Iris pigment epithelial cell (primary cell): ENCODE measurements at regions not wholly inside any gene's neighbourhood (a gene's known extent, or its start where the extent isn't known, plus 50 kb on each side); places are given as distances from the start of the nearest gene placed in this dataset.

Experiments
- DNase-seq: peaks from one replicate; pipeline ENCODE4 v3.0.0-alpha.2; 2011; ENCODE audit warnings: low read depth

- DNase-seq: no peak
These were observed 55.5 kb upstream of the ST6GAL2 start for GRCh38 chr2:106941372-106941993.

GRCh38 chr2:106943468-106944200 is 57.7 kb upstream of the ST6GAL2 start:
- DNase-seq: no peak

GRCh38 chr2:106944215-106944614 is 58.2 kb upstream of the ST6GAL2 start:
- DNase-seq: peak; percentile 88

GRCh38 chr2:106948540-106948939 is 62.6 kb upstream of the ST6GAL2 start:
- DNase-seq: no peak

- peak; percentile 70 for DNase-seq
These were observed 67.3 kb upstream of the ST6GAL2 start for GRCh38 chr2:106953236-106953635.

- no peak for DNase-seq
These were observed 67.8 kb upstream of the ST6GAL2 start for GRCh38 chr2:106953779-106954178.

DNA sequence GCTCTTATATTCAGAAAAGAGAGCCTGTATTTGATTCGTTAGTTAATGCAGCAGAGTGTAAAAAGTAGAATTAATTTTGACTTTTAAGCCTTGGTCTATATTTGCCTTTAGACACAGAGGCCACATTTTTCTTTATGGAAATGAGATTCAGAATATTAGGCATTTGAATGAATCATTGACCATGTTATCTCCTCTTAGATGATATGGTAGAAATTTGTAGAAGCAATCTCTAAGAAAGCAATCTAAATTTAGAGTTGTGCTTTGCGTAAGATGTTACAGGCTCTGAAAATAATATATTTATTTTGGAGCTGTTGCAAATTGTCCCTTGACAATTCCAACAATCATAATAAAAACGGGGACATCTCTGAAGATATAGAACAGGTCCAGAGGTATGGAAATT is 68.3 kb upstream of the ST6GAL2 start:
- no peak for DNase-seq

GRCh38 chr2:106956416-106956815 is 70.4 kb upstream of the ST6GAL2 start:
- peak; percentile 63 for DNase-seq

DNA sequence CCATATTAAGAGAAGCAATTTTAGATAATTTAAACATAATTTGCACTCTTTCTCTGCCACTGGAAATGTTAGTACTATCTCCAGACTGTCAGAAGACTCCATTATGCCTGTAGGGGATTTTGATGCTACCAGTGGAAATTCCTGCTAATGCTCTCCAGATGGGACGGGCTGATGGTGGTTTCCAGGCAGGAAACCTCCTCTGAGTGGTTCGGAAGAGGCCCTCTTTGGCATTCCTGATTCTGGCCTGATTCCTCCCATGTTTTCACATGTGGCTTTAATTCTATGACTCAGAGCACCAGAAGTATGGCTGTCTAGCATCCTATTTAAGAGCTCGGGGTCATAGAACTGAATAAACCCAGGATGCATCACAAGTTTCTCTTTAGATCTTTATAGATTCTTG is 70.9 kb upstream of the ST6GAL2 start:
- peak; percentile 98 for DNase-seq

DNA sequence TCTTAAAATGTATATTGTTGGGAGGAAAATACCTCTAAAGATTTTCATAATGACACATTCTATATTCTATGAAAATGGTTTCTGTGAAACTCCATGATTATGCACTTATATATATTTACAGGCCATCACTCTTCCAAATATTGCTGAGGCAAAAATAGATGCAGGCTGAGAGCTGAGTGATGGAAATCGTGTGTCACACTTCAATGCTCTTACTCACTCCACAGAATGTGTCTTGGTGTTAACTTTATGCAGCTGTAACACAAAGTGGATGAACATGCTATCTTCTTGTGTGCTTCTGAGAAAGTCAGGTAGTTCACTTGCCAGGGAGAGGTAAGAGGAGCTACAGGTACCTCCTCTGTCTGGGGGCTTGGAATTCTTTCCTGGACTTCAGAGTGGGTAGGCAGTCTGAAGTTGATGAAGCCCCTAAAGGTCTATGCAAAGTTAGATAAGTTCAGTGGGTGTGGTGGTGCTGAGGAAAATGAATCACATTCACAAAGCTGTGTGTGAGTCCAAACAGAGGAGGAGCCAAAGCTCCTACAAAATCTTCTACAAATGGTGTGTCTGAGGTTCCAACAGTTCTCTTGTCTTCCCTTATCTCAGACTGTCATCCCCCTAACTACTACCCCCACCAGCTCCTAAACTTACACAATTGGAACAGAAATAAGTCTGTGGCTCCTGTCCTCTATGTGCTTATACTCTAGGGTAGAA is 74.2 kb upstream of the ST6GAL2 start:
- DNase-seq: no peak

GRCh38 chr2:106960683-106961161 is 74.8 kb upstream of the ST6GAL2 start:
- peak; percentile 74 for DNase-seq

DNA sequence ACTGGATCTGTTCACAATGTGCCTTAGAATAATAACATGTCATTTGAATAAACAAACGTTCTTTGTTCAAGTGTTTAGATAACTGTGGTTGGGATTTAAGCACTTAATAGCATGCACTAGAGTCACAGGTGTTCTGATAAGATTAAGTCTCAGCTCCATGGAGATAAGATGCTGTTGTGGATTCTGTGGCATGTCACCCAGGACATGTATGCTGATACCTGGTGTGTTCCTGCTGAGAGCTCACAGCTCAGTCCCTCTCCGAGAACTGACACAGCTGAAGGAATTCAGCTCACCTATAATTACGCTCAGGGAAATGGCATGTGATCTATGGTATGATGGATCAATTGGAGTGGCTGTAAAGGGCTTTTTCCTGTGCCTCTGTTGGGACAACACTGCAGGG is 75.4 kb upstream of the ST6GAL2 start:
- DNase-seq: no peak

DNA sequence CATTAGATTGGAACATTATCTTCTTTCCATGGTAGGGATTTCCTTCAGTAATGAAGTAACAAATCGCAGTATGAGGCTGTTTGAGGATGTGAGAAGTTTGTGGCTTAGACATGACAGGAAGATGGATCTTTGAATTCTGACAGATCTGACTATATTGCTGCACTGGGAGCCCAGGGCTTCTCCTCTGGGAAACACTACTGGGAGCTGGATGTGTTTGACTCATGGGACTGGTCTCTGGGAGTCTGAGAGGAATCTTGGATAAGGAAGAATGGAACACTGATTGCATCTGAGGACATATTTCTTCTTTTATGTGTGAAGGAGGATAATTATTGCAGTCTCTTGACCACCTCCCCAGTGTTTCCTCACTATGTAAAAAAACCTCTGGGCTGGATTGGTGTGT is 77.2 kb upstream of the ST6GAL2 start:
- DNase-seq: no peak

DNA sequence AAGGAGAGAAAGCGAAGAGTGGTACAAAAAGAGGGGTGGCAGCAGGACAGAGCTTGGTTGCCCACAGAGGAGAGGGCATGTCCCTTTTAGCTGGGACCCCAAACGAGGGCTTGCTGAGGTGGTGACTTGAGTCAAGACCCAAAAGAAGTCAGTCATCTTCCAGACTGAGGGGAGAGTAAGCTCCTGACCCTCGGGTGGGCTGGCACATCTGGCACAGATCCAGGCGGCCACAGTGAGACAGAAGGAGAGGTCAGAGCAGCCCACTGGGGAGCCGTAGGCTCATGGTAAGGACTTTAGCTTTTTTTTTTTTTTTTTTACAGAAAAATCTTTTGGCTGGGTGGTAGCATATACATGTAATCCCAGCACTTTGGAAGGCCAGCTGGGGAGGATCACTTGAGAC is 77.9 kb upstream of the ST6GAL2 start:
- no peak for DNase-seq

DNA sequence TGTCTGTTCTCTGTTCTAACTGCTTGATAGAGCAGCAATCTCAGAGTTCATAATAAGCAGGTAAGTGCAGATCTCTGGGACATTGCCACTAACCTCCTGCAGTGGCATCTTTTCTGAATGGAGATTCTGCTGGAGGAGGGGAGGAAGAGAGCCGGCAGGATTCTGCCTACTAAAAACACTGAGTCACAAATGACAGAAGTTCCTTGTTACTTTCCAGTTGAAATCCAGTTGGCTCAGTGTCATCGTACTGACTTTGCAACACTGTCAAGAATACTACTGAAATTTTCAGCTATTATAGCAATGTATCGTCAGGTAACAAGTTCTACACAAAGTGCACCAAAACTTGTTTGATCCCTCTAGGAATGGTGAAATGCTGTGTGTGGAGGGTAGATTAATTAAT is 79.6 kb upstream of the ST6GAL2 start:
- DNase-seq: no peak

DNA sequence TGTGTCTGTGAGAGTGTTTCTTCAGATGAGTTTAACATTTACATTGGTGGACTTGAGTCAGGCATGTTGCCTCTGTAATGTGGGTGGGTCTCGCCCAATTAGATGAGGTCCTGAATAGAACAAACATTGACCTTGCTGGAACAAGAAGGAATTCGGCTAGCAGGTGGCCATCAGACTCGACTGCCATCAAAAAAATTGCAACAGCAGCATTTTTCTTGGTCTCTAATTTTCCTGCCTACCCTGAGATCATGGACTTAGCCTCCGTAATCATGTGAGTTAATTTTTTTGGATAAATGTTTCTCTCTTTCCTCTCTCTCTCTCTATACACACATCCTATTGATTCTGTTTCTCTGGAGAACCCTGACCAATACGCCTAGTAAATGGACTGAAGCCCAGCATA is 83.8 kb upstream of the ST6GAL2 start:
- no peak for DNase-seq

DNA sequence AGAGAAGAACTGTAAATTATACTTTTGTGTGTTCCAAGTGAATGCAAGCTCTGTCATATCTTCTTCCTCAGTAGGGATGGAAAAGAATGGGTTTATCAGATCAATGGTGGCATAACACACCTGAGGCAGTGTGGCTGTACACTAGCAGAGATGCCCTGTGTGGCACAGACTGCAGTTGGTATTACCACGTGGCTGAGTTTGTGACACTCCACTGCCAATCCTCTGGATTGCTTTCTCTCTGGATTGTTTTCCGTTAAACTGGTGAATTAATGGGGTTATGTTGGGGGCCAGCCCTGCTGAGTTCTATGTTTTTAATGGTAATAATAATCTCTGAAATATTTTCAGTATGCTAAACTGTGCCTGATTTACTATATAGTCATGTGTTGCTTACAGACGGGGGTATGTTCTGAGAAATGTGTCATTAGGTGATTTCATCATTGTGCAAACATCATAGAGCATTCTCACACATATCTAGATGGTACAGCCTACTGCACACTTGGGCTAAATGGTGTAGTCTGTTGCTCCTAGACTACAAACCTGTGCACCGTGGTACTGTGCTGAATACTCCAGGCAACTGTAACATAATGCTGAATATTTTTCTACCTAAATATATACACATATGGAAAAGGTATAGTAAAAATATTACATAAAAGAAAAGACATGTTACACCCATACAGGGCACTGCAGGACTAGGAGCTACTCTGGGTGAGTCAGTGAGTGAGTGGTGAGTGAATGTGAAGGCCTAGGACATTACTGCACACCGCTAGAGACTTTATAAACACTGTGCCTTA is 84.7 kb upstream of the ST6GAL2 start:
- peak; percentile 86 for DNase-seq

DNA sequence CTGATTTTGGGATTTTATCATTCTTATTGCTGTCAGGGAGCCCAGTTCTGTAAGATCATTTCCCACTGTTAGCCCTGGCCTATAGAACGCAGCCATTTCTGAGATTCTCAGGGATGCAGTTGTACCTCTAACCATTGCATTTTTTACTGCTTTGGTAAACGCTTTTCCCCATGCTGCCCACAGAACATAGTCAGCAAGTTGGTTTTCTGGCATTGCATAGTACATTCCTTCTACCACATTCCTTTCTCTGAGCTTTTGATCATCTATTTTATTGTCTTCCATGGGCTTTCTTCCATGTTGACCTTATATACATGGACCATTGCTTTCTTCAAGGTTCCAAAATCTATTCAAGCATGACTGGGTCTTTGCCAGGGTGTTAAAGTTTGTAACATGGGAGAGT is 86.8 kb upstream of the ST6GAL2 start:
- peak; percentile 46 for DNase-seq

DNA sequence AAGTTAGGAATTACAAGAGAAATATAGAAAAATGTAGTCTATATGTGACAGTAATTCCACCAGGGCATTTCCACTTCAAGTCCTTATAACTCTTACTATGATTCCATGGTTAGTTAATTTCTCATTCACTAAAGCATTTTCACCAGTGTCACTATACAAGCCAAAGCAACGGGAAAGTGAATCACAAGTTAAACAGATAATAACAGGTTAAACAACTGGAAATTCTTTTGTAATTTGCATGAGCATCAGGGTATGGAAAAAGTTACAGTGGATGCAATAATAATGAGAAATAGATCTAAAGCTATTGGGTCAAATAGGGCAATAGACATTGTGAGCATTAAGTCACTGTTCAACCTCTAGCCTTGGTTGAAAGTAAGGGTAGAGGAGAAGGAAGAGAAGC is 88.9 kb upstream of the ST6GAL2 start:
- no peak for DNase-seq

DNA sequence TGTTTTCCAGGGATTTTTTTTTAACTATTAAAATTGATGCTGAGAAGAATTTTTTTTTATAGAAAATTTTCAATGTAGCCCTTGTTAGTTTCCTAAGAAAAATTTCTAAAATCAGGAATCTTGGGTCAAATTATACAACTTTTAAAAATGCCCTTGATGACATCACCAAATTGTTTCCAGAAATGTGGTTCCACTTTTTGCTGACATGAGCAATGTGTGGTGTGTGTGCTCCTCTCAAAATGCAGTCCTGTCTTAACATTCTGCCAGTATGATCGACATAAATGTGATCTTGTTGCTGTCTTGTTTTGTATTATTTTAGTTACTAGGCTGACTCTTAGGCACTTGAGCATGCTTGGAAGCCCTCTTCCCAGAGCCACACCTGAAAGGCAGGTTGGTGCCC is 89.7 kb upstream of the ST6GAL2 start:
- DNase-seq: no peak

DNA sequence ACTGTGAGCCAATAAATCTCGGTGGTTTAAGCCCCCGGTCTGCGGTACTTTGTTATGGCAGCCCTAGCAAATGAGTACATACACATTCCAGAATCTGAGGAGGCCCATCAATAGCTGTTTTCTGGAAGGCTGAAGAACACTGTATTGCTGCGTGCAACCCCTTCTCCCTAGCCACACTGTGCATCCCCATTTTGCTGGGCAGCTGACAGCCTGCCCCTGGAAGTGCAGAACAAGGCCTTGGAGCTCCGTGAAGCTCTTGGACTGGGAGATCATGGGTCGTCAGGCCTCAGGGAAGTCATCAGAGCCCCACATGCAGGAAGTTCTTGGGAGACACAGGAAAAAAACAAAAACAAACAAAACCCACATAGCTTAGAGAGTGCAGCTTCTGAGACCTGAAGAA is 90.6 kb upstream of the ST6GAL2 start:
- no peak for DNase-seq

DNA sequence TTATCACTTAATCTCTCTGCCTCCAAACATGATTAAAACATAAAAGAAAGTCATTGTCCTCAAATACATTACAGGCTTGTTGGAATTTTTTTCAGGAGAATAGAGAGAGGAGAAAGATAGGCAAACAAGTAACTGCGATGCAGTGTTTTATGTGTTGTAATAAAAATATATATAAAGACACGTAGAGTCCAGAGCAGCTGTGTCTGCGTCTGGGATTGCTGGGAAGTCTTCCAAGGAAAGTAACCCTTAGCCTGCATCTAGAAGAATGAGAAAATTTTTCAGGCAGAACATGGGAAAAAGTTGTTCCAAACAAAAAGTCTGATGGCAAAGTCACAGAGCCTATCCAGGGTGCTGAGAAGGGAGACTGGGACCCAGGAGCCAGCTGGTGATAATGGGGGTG is 91.8 kb upstream of the ST6GAL2 start:
- peak; percentile 39 for DNase-seq
